Heart left ventricle (tissue), 13 donors: ENCODE measurements at regions not wholly inside any gene's neighbourhood (a gene's known extent, or its start where the extent isn't known, plus 50 kb on each side); places are given as distances from the start of the nearest gene placed in this dataset.

Experiments
- CTCF ChIP-seq, 12 donors: fragments of 200-600 bp; sonication (generic) in 4 of 12; IDR thresholded peaks; one replicate each; pipeline versions ENCODE4 v1.5.0 to v1.8.0; 2018 to 2022; ENCODE audit warnings: antibody characterized with exemption in 12 of 12, mild to moderate bottlenecking in 5 of 12
- POLR2A ChIP-seq, 2 donors: fragments of 450-650 bp; IDR thresholded peaks; one replicate each; pipeline ENCODE4 v1.6.1; 2017; ENCODE audit warnings: antibody characterized with exemption in 2 of 2, mild to moderate bottlenecking in 2 of 2, moderate library complexity in 2 of 2
- donor health status: ischemic (EF 13 %, LVEDD 7.1; RV severe dilation, severe dysfunction).
- donor health status: DM: no; HTN: yes; CAD: no.
- donor health status: DM: no; HTN: no; CAD: no.
- donor health status: ischemic (EF 25% LVEDD 6.9; RV normal size, moderate dysfunction).
- donor health status: ischemic (EF 25% LVEDD 5.7; RV mildly dilated, moderate dysfunction).
- donor health status: ischemic (EF 35%, LVEDD 5.7; RV mildly dilated, moderate dysfunction).
- donor health status: nonischemic (EF 11% LVEDD 7.7; RV severe dilation, severe dysfunction).
- donor health status: DM: yes; HTN: yes; CAD: no.
- donor health status: PGD.
- donor health status: ischemic (EF 29% LVEDD 5.4; RV normal size, mild dysfunction).
- donor health status: nonischemic (EF 23%, LVEDD 6.1; RV moderate dilation, normal function).

GRCh38 chr1:238191170-238191569, 300.4 kb upstream of the ZP4 start:
- TF ChIP-seq POLR2A (IDR thresholded peaks at IDR 0.05) (no peak), CTCF (IDR thresholded peaks at IDR 0.05) (no peak)
